HCT116 (cell line): ENCODE measurements at regions not wholly inside any gene's neighbourhood (a gene's known extent, or its start where the extent isn't known, plus 50 kb on each side); places are given as distances from the start of the nearest gene placed in this dataset.

Experiments
- CBX3 ChIP-seq: IDR thresholded peaks from 2 replicates; pipeline ENCODE4 v1.6.1; 2012; ENCODE audit warnings: low read depth
- EGR1 ChIP-seq: IDR thresholded peaks from 2 replicates; pipeline ENCODE4 v1.6.1; 2012; ENCODE audit warnings: low read depth
- EZH2 ChIP-seq: fragments of 200-600 bp; sonication (generic); IDR thresholded peaks from 2 replicates; pipeline ENCODE4 v1.6.1; 2017; ENCODE audit warnings: antibody characterized with exemption, mixed run types
- MAX ChIP-seq: IDR thresholded peaks from 2 replicates; pipeline ENCODE4 v1.6.1; 2012
- POLR2A ChIP-seq: IDR thresholded peaks from 2 replicates; pipeline ENCODE4 v1.7.0; 2011; ENCODE audit warnings: borderline replicate concordance; ENCODE audit not compliant: insufficient read depth, insufficient read length; ENCODE audit errors: extremely low read depth
- POLR2AphosphoS5 ChIP-seq: IDR thresholded peaks from 2 replicates; pipeline ENCODE4 v1.6.1; 2011; ENCODE audit warnings: mild to moderate bottlenecking, low read depth, low read length, moderate library complexity
- SP1 ChIP-seq: IDR thresholded peaks from 2 replicates; pipeline ENCODE4 v1.6.1; 2012; ENCODE audit warnings: low read depth
- TCF7L2 ChIP-seq: IDR thresholded peaks from 2 replicates; pipeline ENCODE4 v1.7.0; 2011; ENCODE audit warnings: borderline replicate concordance, inconsistent platforms; ENCODE audit not compliant: insufficient read depth, insufficient read length; ENCODE audit errors: extremely low read depth
- YY1 ChIP-seq: IDR thresholded peaks from 2 replicates; pipeline ENCODE4 v1.6.1; 2011; ENCODE audit warnings: low read length, low read depth, moderate library complexity, mild to moderate bottlenecking; ENCODE audit not compliant: insufficient replicate concordance; ENCODE audit errors: extremely low read depth
- TF ChIP-seq, protein P1 (sequence below), 3 experiments: fragments of 200-600 bp in 1 of 3; sonication (generic) in 1 of 3; IDR thresholded peaks in 2 of 3; conservative IDR thresholded peaks in 1 of 3; 2 replicates each; pipeline ENCODE4 v1.5.1; 2012 to 2017; ENCODE audit warnings: low read depth in 2 of 3, low read length in 2 of 3, antibody characterized with exemption in 1 of 3, borderline replicate concordance in 1 of 3, control low read depth in 1 of 3, mild to moderate bottlenecking in 1 of 3, mixed read lengths in 1 of 3, mixed run types in 1 of 3, moderate library complexity in 1 of 3; ENCODE audit not compliant: insufficient read depth in 1 of 3
- TF ChIP-seq, protein P2 (sequence below): IDR thresholded peaks from 2 replicates; pipeline ENCODE4 v1.6.1; 2012
- TF ChIP-seq, protein P3 (sequence below): IDR thresholded peaks from 2 replicates; pipeline ENCODE4 v1.6.1; 2012; ENCODE audit warnings: low read depth

DNA sequence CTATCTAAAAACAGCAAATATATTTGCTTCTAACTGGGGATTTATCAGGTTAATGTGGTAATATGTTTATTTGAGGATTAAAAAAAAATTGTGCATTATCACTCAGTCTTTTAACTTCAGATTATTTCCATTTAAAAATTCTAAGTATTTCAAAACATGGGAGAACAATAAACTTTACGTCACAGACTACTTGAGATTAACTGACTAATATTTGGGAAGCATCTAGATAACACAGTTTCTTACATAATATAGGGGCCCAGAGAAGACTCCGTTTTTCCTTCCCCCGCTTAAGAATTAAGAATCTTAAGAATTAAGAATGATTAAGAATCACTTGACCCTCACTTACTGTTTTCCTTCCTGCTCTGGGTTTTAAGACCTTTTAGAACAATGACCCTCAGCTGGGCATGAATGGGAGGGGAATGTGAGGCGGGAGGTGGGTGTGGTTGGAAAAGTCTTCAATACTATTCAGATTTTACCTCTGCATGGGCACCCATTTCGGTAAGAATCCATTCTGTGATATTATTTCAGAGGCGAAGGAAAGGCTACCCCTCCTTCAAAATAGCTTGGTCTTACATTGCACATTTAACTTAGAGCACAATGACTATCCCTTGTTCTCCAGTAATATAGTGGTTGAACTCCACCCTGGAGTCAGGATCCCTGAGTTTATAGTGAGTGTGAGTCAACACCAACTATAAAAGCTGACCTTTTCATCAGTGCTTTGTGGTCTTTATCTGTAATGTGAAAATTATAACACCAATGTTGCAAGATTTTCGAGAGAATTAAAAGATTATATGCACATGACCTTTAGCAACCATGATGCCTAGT lies 821.3 kb downstream of the USP25 start:
- TF ChIP-seq, protein P1, sequence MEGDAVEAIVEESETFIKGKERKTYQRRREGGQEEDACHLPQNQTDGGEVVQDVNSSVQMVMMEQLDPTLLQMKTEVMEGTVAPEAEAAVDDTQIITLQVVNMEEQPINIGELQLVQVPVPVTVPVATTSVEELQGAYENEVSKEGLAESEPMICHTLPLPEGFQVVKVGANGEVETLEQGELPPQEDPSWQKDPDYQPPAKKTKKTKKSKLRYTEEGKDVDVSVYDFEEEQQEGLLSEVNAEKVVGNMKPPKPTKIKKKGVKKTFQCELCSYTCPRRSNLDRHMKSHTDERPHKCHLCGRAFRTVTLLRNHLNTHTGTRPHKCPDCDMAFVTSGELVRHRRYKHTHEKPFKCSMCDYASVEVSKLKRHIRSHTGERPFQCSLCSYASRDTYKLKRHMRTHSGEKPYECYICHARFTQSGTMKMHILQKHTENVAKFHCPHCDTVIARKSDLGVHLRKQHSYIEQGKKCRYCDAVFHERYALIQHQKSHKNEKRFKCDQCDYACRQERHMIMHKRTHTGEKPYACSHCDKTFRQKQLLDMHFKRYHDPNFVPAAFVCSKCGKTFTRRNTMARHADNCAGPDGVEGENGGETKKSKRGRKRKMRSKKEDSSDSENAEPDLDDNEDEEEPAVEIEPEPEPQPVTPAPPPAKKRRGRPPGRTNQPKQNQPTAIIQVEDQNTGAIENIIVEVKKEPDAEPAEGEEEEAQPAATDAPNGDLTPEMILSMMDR (IDR thresholded peaks at IDR 0.05 in 2 of 3, conservative IDR thresholded peaks at IDR 0.05 in 1 of 3; ENCODE audit: borderline replicate concordance in 1 of 3, insufficient read depth in 1 of 3, low read depth in 2 of 3, low read length in 2 of 3), result no peak
- TF ChIP-seq EGR1, result no peak
- no peak for TF ChIP-seq YY1
- TF ChIP-seq, protein P2, sequence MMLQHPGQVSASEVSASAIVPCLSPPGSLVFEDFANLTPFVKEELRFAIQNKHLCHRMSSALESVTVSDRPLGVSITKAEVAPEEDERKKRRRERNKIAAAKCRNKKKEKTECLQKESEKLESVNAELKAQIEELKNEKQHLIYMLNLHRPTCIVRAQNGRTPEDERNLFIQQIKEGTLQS, result no peak
- no peak for TF ChIP-seq EZH2
- no peak for TF ChIP-seq POLR2AphosphoS5
- no peak for TF ChIP-seq POLR2A
- TF ChIP-seq SP1, result no peak
- TF ChIP-seq, protein P3, sequence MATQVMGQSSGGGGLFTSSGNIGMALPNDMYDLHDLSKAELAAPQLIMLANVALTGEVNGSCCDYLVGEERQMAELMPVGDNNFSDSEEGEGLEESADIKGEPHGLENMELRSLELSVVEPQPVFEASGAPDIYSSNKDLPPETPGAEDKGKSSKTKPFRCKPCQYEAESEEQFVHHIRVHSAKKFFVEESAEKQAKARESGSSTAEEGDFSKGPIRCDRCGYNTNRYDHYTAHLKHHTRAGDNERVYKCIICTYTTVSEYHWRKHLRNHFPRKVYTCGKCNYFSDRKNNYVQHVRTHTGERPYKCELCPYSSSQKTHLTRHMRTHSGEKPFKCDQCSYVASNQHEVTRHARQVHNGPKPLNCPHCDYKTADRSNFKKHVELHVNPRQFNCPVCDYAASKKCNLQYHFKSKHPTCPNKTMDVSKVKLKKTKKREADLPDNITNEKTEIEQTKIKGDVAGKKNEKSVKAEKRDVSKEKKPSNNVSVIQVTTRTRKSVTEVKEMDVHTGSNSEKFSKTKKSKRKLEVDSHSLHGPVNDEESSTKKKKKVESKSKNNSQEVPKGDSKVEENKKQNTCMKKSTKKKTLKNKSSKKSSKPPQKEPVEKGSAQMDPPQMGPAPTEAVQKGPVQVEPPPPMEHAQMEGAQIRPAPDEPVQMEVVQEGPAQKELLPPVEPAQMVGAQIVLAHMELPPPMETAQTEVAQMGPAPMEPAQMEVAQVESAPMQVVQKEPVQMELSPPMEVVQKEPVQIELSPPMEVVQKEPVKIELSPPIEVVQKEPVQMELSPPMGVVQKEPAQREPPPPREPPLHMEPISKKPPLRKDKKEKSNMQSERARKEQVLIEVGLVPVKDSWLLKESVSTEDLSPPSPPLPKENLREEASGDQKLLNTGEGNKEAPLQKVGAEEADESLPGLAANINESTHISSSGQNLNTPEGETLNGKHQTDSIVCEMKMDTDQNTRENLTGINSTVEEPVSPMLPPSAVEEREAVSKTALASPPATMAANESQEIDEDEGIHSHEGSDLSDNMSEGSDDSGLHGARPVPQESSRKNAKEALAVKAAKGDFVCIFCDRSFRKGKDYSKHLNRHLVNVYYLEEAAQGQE, result no peak
- TF ChIP-seq TCF7L2, result no peak
- TF ChIP-seq MAX, result no peak
- no peak for TF ChIP-seq CBX3
